ENCODE measurements at regions not wholly inside any gene's neighbourhood (a gene's known extent, or its start where the extent isn't known, plus 50 kb on each side); places are given as distances from the start of the nearest gene placed in this dataset.
A peak's percentile ranks its signal among the peaks of the same experiment; 100 is the strongest.

GRCh38 chrX:115939070-115939469 lies 231.5 kb upstream of the AGTR2 start:
- TF ChIP-seq CTCF (IDR thresholded peaks at IDR 0.05), result no peak
- Histone ChIP-seq H3K4me1 (peaks cover 0 to 5% (median 0%) of the 10 kb centered on the region in 4 donors), H3K4me3 (no peak overlapping the region), H3K27ac (replicated peaks in 1 of 4) (no peak overlapping the region), H3K36me3 (no peaks in the 10 kb centered on the region), H3K9me3 (peaks cover 0 to 3% (median 0%) of the 10 kb centered on the region in 4 donors), H3K27me3 (no peaks in the 10 kb centered on the region)
- intact Hi-C loops (cut with DNase I), result no loop called here
- WGBS, result 54% methylated on average over 2 of the region's 2 CpGs
- no peak for DNase-seq (ENCODE audit: extremely low spot score)

GRCh38 chrX:115939636-115940160 lies 230.8 kb upstream of the AGTR2 start:
- H3K4me1 ChIP-seq, result peaks cover 0 to 5% (median 0%) of the 10 kb centered on the region in 4 donors
- TF ChIP-seq EP300 (IDR thresholded peaks at IDR 0.05), result no peak
- TF ChIP-seq CTCF (IDR thresholded peaks at IDR 0.05), result no peak
- TF ChIP-seq POLR2A (IDR thresholded peaks at IDR 0.05; ENCODE audit: low read depth), result no peak
- TF ChIP-seq POLR2AphosphoS5 (IDR thresholded peaks at IDR 0.05), result no peak
- no peaks in the 10 kb centered on the region for H3K36me3 ChIP-seq
- H3K9me3 ChIP-seq, result peaks cover 0 to 3% (median 0%) of the 10 kb centered on the region in 4 donors
- no peak overlapping the region for H3K27ac ChIP-seq (replicated peaks in 1 of 4)
- 97% methylated on average over 2 of the region's 2 CpGs for WGBS
- intact Hi-C loops (cut with DNase I), result no loop called here
- H3K4me3 ChIP-seq, result no peak overlapping the region
- no peaks in the 10 kb centered on the region for H3K27me3 ChIP-seq
- DNase-seq (ENCODE audit: extremely low spot score), result no peak

- H3K27me3 ChIP-seq, result no peaks in the 10 kb centered on the region
- peaks cover 0 to 5% (median 0%) of the 10 kb centered on the region in 4 donors for H3K4me1 ChIP-seq
- H3K9me3 ChIP-seq, result peaks cover 0 to 3% (median 0%) of the 10 kb centered on the region in 4 donors
- no peak overlapping the region for H3K4me3 ChIP-seq
- no peak for TF ChIP-seq POLR2AphosphoS5 (IDR thresholded peaks at IDR 0.05)
- intact Hi-C loops (cut with DNase I), result no loop called here
- WGBS, result 97% methylated on average over 2 of the region's 2 CpGs
- no peak overlapping the region for H3K27ac ChIP-seq (replicated peaks in 1 of 4)
- no peaks in the 10 kb centered on the region for H3K36me3 ChIP-seq
- no peak for DNase-seq (ENCODE audit: extremely low spot score)
Observed at GRCh38 chrX:115940348-115940747, 230.2 kb upstream of the AGTR2 start.

- peaks cover 0 to 5% (median 0%) of the 10 kb centered on the region in 4 donors for H3K4me1 ChIP-seq
- intact Hi-C loops (cut with DNase I), result no loop called here
- no peaks in the 10 kb centered on the region for H3K27me3 ChIP-seq
- no peaks in the 10 kb centered on the region for H3K36me3 ChIP-seq
- TF ChIP-seq CTCF (IDR thresholded peaks at IDR 0.05), result peak; percentile 26 to 50 (median 42)
- no peak for TF ChIP-seq EP300 (IDR thresholded peaks at IDR 0.05)
- TF ChIP-seq POLR2AphosphoS5 (IDR thresholded peaks at IDR 0.05), result peak in 1 of 2 donors; percentile 48
- WGBS, result 75% methylated on average over 7 of the region's 7 CpGs
- H3K9me3 ChIP-seq, result peaks cover 0 to 3% (median 0%) of the 10 kb centered on the region in 4 donors
- H3K4me3 ChIP-seq, result peak overlapping the region in 1 of 4 donors; percentile 42
- H3K27ac ChIP-seq (replicated peaks in 1 of 4), result peak overlapping the region in 2 of 4 donors; percentile 37 to 48
- DNase-seq (ENCODE audit: extremely low spot score), result no peak
Observed at GRCh38 chrX:115940888-115941332, 229.6 kb upstream of the AGTR2 start.

- Histone ChIP-seq H3K4me1 (peaks cover 0 to 5% (median 0%) of the 10 kb centered on the region in 4 donors), H3K27ac (replicated peaks in 1 of 4) (no peak overlapping the region), H3K36me3 (no peaks in the 10 kb centered on the region), H3K4me3 (no peak overlapping the region), H3K9me3 (peaks cover 0 to 3% (median 0%) of the 10 kb centered on the region in 4 donors), H3K27me3 (no peaks in the 10 kb centered on the region)
- DNase-seq (ENCODE audit: extremely low spot score), result no peak
- no peak for TF ChIP-seq CTCF (IDR thresholded peaks at IDR 0.05)
- TF ChIP-seq POLR2AphosphoS5 (IDR thresholded peaks at IDR 0.05), result no peak
- TF ChIP-seq EP300 (IDR thresholded peaks at IDR 0.05), result no peak
- no peak for TF ChIP-seq POLR2A (IDR thresholded peaks at IDR 0.05; ENCODE audit: low read depth)
- intact Hi-C loops (cut with DNase I), result no loop called here
- WGBS, result 64% methylated on average over 3 of the region's 3 CpGs
Observed at GRCh38 chrX:115941388-115941787, 229.2 kb upstream of the AGTR2 start.
